Pancreas (tissue), 10 donors: ENCODE measurements at regions not wholly inside any gene's neighbourhood (a gene's known extent, or its start where the extent isn't known, plus 50 kb on each side); places are given as distances from the start of the nearest gene placed in this dataset.

Source experiments
- ATAC-seq, 4 donors: fragments of 200-7000 bp; cut with Tn5 transposase; one replicate each; pipeline versions ENCODE4 v1.8.0 to v1.9.1; 2020; ENCODE audit warnings: mild to moderate bottlenecking in 4 of 4, moderate library complexity in 4 of 4
- DNase-seq, 6 donors: peaks; one replicate each; pipeline ENCODE4 v3.0.0-alpha.2; 2020
- FAIRE-seq: peaks from 2 replicates; lab custom pipeline; 2012; peaks lifted over from hg19 to GRCh38; lab: Jason Lieb, UNC
- H3K27ac ChIP-seq, 4 donors: fragments of 200-600 bp; sonication (generic); 1 replicate in 3 of 4; 2 replicates in 1 of 4; pipeline versions ENCODE4 v1.5.0 to v1.8.0; 2020
- H3K27me3 ChIP-seq, 4 donors: fragments of 200-600 bp; one replicate each; pipeline ENCODE4 v1.8.0; 2021
- H3K36me3 ChIP-seq, 3 donors: fragments of 200-600 bp; sonication (generic) in 1 of 3; one replicate each; pipeline versions ENCODE4 v1.5.0 to v1.8.0; 2020 to 2021
- H3K4me1 ChIP-seq, 3 donors: fragments of 200-600 bp; one replicate each; pipeline ENCODE4 v1.8.0; 2021
- H3K4me3 ChIP-seq, 4 donors: fragments of 200-600 bp; sonication (generic) in 2 of 4; one replicate each; pipeline versions ENCODE4 v1.5.0 to v1.8.0; 2020 to 2021
- H3K9me3 ChIP-seq, 4 donors: fragments of 200-600 bp; one replicate each; pipeline ENCODE4 v1.8.0; 2021
- WGBS, 2 donors: extraction: QIAGEN DNeasy Blood & Tissue Kit; methylation state at CpG; one replicate each; pipeline ENCODE4 v1.1.7; 2013; 5-methylcytosine and 5-hydroxymethylcytosine counted together
- intact Hi-C, 3 donors: fragments of 100-400 bp; cut with DNase I; formaldehyde crosslinking; loops; one replicate each; pipeline versions ENCODE4 v1.11.1 to v1.14.2; 2022
- TF ChIP-seq, protein P1 (sequence below), 4 donors: fragments of 200-600 bp; sonication (generic) in 3 of 4; IDR thresholded peaks; one replicate each; pipeline versions ENCODE4 v1.5.0 to v1.8.0; 2021; ENCODE audit warnings: antibody characterized with exemption in 4 of 4
- donor health status: healthy with polysubstance abuse.
- donor health status: DM: no; HTN: no; CAD: no; lungs with moderate emphysema.
- donor health status: DM: no; HTN: no; CAD: no.
- donor health status: control.
- donor health status: control.
- donor health status: Bipolar disorder and iron deficiency.
- donor health status: DM: yes; HTN: yes; CAD: no.
- donor health status: DM: no; HTN: no; CAD: no.
- donor health status: DM: no; HTN: no; CAD: no.
- donor health status: DM: yes; HTN: yes; CAD: no.

DNA sequence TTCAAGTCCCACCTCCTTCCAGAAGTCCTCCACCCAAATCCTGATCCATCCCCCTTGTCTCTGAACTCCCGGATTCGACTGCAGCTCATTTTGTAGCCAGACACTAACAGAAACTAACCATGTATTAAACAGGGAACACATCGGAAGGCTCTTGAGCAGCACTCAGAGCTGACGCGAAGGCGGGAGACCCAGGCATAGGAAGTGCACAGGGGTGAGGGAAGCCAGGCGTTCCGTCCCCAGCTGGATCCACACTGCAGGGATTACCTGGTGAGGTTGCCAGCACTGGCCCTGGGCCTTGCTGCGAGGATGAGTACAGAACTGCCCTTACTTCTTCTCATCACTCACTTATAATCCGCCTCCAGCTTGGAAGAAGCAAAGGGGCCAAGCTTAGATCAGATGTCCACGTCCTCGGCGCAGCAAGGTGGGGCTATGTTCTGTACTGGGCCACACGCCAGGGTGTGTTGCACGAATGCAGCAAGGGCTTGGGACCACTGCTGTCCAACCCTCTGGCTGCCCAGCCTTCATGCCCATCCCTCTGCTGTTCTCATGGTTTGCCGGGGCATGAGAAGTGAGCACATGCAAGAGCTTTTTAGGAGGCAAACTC lies 124.2 kb upstream of the SMAD3 start:
- TF ChIP-seq, protein P1, sequence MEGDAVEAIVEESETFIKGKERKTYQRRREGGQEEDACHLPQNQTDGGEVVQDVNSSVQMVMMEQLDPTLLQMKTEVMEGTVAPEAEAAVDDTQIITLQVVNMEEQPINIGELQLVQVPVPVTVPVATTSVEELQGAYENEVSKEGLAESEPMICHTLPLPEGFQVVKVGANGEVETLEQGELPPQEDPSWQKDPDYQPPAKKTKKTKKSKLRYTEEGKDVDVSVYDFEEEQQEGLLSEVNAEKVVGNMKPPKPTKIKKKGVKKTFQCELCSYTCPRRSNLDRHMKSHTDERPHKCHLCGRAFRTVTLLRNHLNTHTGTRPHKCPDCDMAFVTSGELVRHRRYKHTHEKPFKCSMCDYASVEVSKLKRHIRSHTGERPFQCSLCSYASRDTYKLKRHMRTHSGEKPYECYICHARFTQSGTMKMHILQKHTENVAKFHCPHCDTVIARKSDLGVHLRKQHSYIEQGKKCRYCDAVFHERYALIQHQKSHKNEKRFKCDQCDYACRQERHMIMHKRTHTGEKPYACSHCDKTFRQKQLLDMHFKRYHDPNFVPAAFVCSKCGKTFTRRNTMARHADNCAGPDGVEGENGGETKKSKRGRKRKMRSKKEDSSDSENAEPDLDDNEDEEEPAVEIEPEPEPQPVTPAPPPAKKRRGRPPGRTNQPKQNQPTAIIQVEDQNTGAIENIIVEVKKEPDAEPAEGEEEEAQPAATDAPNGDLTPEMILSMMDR (IDR thresholded peaks at IDR 0.05): no peak
- WGBS, 2 donors: 76 to 78% methylated on average over 16 of the region's 16 CpGs
- FAIRE-seq: no peak
- no peaks in the 10 kb centered on the region for H3K27me3 ChIP-seq
- DNase-seq: no peak
- no peaks in the 10 kb centered on the region for H3K4me1 ChIP-seq
- H3K9me3 ChIP-seq: no peaks in the 10 kb centered on the region
- H3K4me3 ChIP-seq: no peak overlapping the region
- intact Hi-C loops: loop anchor here in 2 of 3 donors (10.0 kb wide), 2 partner anchors 124 to 364 kb away; partner anchors contain the start of gene SMAD3 (in 1 of the 2)
- no peak for ATAC-seq
- no peak overlapping the region for H3K27ac ChIP-seq
- H3K36me3 ChIP-seq: no peaks in the 10 kb centered on the region

DNA sequence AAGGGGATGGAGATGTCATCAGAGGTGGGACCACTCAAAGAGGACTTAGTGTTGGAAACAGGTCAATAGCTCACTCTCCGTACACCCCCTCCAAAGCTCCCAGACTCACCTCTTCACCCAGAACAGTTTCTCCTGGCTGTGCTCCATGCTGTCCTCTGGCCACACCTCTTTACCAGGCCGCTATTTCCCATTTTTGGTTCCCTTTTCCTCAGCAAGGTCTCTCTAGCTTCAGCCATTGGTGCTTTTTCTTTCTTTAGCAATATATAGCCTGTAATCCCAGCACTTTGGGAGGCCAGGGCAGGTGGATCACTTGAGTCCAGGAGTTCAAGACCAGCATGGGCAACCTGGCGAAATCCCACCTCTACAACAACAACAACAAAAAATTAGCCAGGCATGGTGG lies 123.6 kb upstream of the SMAD3 start:
- H3K27ac ChIP-seq: no peak overlapping the region
- H3K36me3 ChIP-seq: no peaks in the 10 kb centered on the region
- H3K9me3 ChIP-seq: no peaks in the 10 kb centered on the region
- DNase-seq (no peak), ATAC-seq (peak in 1 of 4 donors; percentile 15), FAIRE-seq (no peak)
- no peak overlapping the region for H3K4me3 ChIP-seq
- intact Hi-C loops: loop anchor here in 2 of 3 donors (10.0 kb wide), 2 partner anchors 123 to 363 kb away; partner anchors contain the start of gene SMAD3 (in 1 of the 2)
- H3K4me1 ChIP-seq: no peaks in the 10 kb centered on the region
- H3K27me3 ChIP-seq: no peaks in the 10 kb centered on the region
- TF ChIP-seq, protein P1 (IDR thresholded peaks at IDR 0.05): no peak
- WGBS, 2 donors: 91 to 93% methylated on average over 3 of the region's 3 CpGs

DNA sequence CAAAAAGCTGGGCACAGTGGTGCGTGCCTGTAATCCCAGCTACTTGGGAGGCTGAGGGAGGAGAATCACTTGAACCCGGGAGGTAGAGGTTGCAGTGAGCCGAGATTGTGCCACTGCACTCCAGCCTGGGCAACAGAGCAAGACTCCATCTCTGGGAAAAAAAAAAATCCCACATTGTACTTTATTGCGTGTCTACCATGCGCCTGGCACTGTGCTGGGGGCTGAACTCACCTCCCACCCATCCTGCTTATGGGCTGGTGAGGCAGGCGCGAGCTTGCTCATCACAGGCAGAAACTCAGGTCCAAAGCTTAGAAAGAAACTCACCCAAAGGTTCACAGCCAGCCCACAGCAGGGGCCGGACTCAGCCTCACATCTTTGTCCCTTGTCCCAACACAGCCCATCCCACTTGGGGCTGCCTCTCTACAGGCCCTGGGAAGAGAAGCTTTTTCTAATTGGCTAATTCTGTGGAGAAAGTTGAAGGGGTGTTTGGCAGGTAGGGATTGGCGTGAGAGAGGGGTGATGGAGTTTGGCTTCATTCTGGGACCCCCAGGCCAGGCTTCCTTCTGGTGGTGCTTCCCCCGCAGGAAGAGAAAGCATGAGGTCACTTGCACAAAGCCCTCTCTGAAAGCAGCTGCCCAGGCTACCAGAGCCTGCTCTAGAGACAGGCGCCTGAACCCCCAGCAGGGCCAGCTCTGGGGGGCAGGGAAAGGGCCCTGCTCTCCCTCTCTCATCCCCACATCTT lies 122.6 kb upstream of the SMAD3 start:
- DNase-seq (no peak), ATAC-seq (no peak), FAIRE-seq (no peak)
- no peak overlapping the region for H3K27ac ChIP-seq
- no peaks in the 10 kb centered on the region for H3K4me1 ChIP-seq
- TF ChIP-seq, protein P1 (IDR thresholded peaks at IDR 0.05): no peak
- H3K27me3 ChIP-seq: no peaks in the 10 kb centered on the region
- H3K36me3 ChIP-seq: no peaks in the 10 kb centered on the region
- WGBS, 2 donors: 90 to 92% methylated on average over 11 of the region's 11 CpGs
- intact Hi-C loops: loop anchor here in 2 of 3 donors (10.0 kb wide), 2 partner anchors 122 to 362 kb away; partner anchors contain the start of gene SMAD3 (in 1 of the 2)
- no peak overlapping the region for H3K4me3 ChIP-seq
- H3K9me3 ChIP-seq: no peaks in the 10 kb centered on the region

DNA sequence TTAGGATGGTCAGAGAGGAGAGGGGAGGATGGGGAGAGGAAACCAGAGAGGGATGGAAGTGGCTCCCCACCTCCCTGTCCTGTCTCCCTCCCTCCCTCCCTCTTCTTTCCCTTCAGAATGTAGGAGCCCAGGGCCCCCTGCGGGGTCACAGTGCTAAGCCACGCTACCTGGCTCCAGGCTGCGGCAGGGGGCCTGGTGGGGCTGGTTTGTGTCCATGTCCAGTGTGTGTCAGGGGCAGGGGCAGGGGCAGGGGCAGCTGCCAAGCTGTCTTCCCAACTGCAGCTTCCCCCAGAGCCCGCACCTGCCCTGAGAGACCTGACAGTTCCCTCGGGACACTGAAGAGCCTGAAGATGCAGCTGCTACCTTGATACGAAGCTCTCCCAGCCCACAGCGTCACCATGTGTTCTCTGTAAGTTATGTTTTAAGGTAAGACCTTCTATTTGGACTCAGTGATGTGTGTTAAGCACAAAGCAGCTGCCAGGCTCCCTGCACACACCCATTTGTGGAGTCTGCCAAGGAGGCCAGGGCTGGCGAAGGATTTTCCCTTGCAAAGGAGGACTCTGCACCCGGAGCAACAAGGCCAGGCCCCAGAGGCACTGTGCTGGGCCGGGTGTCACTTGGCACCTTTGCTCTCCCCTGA lies 121.8 kb upstream of the SMAD3 start:
- ATAC-seq: peak in 1 of 4 donors; percentile 16
- H3K4me3 ChIP-seq: no peak overlapping the region
- H3K36me3 ChIP-seq: no peaks in the 10 kb centered on the region
- TF ChIP-seq, protein P1 (IDR thresholded peaks at IDR 0.05): no peak
- FAIRE-seq: no peak
- no peak for DNase-seq
- WGBS, 2 donors: 84 to 87% methylated on average over 10 of the region's 10 CpGs
- H3K27ac ChIP-seq: no peak overlapping the region
- no peaks in the 10 kb centered on the region for H3K9me3 ChIP-seq
- intact Hi-C loops: loop anchor here in 2 of 3 donors (10.0 kb wide), 2 partner anchors 121 to 361 kb away; partner anchors contain the start of gene SMAD3 (in 1 of the 2)
- H3K4me1 ChIP-seq: no peaks in the 10 kb centered on the region
- H3K27me3 ChIP-seq: no peaks in the 10 kb centered on the region
